Colonic mucosa (tissue), 4 donors: ENCODE measurements at regions not wholly inside any gene's neighbourhood (a gene's known extent, or its start where the extent isn't known, plus 50 kb on each side); places are given as distances from the start of the nearest gene placed in this dataset.

Source experiments
- DNase-seq: peaks from one replicate; pipeline ENCODE4 v3.0.0-alpha.2; 2020
- H3K27ac ChIP-seq: fragments of 200-600 bp; one replicate; pipeline ENCODE4 v1.8.0; 2021
- H3K27me3 ChIP-seq: fragments of 200-600 bp; one replicate; pipeline ENCODE4 v1.8.0; 2021
- H3K36me3 ChIP-seq: fragments of 200-600 bp; one replicate; pipeline ENCODE4 v1.8.0; 2021
- H3K4me1 ChIP-seq: fragments of 200-600 bp; one replicate; pipeline ENCODE4 v1.8.0; 2021; ENCODE audit warnings: mild to moderate bottlenecking
- H3K4me3 ChIP-seq: fragments of 200-600 bp; one replicate; pipeline ENCODE4 v1.8.0; 2021
- H3K9ac ChIP-seq, 2 donors: one replicate each; pipeline ENCODE4 v1.7.0; 2013; ENCODE audit warnings: control low read depth in 2 of 2, low read depth in 2 of 2, low read length in 2 of 2
- H3K9me3 ChIP-seq: fragments of 200-600 bp; one replicate; pipeline ENCODE4 v1.8.0; 2021
- CTCF ChIP-seq: fragments of 200-600 bp; IDR thresholded peaks from one replicate; pipeline ENCODE4 v1.8.0; 2022; ENCODE audit warnings: antibody characterized with exemption, mild to moderate bottlenecking
- intact Hi-C: fragments of 100-400 bp; cut with DNase I; formaldehyde crosslinking; loops from one replicate; pipeline ENCODE4 v1.14.1; 2022
- donor health status: healthy.
- donor health status: DM: no; HTN: no; CAD: no.
- donor health status: DM: no; HTN: no; CAD: no.

GRCh38 chr11:82653752-82654151, 79.9 kb downstream of the FAM181B start:
- intact Hi-C loops: no loop called here
- no peak for DNase-seq
- H3K4me3 ChIP-seq: no peak overlapping the region
- TF ChIP-seq CTCF: no peak
- H3K27ac ChIP-seq: no peak overlapping the region
- H3K27me3 ChIP-seq: no peaks in the 10 kb centered on the region
- H3K4me1 ChIP-seq: no peaks in the 10 kb centered on the region
- H3K9me3 ChIP-seq: no peaks in the 10 kb centered on the region
- no peaks in the 10 kb centered on the region for H3K36me3 ChIP-seq
- H3K9ac ChIP-seq: no peak overlapping the region

- no peak for DNase-seq
- no peaks in the 10 kb centered on the region for H3K9me3 ChIP-seq
- no peaks in the 10 kb centered on the region for H3K27me3 ChIP-seq
- no peaks in the 10 kb centered on the region for H3K36me3 ChIP-seq
- H3K27ac ChIP-seq: no peak overlapping the region
- no peak overlapping the region for H3K9ac ChIP-seq
- intact Hi-C loops: no loop called here
- H3K4me3 ChIP-seq: no peak overlapping the region
- H3K4me1 ChIP-seq: no peaks in the 10 kb centered on the region
- TF ChIP-seq CTCF: no peak
Measured at GRCh38 chr11:82639251-82639650, 94.4 kb downstream of the FAM181B start.

GRCh38 chr11:82636615-82637014, 97.0 kb downstream of the FAM181B start:
- Histone ChIP-seq H3K27me3 (no peaks in the 10 kb centered on the region), H3K9ac (no peak overlapping the region), H3K4me1 (no peaks in the 10 kb centered on the region), H3K4me3 (no peak overlapping the region), H3K36me3 (no peaks in the 10 kb centered on the region), H3K27ac (no peak overlapping the region), H3K9me3 (no peaks in the 10 kb centered on the region)
- DNase-seq: no peak
- intact Hi-C loops: no loop called here
- no peak for TF ChIP-seq CTCF

GRCh38 chr11:82634091-82634490, 99.6 kb downstream of the FAM181B start:
- Histone ChIP-seq H3K9ac (no peak overlapping the region), H3K36me3 (no peaks in the 10 kb centered on the region), H3K4me3 (no peak overlapping the region), H3K4me1 (no peaks in the 10 kb centered on the region), H3K9me3 (no peaks in the 10 kb centered on the region), H3K27ac (no peak overlapping the region), H3K27me3 (no peaks in the 10 kb centered on the region)
- intact Hi-C loops: no loop called here
- TF ChIP-seq CTCF: no peak
- DNase-seq: no peak

GRCh38 chr11:82631722-82632630, 101.7 kb downstream of the FAM181B start:
- no peak overlapping the region for H3K4me3 ChIP-seq
- H3K36me3 ChIP-seq: no peaks in the 10 kb centered on the region
- no peak overlapping the region for H3K9ac ChIP-seq
- no peaks in the 10 kb centered on the region for H3K4me1 ChIP-seq
- intact Hi-C loops: no loop called here
- H3K9me3 ChIP-seq: no peaks in the 10 kb centered on the region
- no peak overlapping the region for H3K27ac ChIP-seq
- no peak for DNase-seq
- TF ChIP-seq CTCF: no peak
- H3K27me3 ChIP-seq: no peaks in the 10 kb centered on the region
